Fibroblast of skin of scalp (primary cell): ENCODE measurements at regions not wholly inside any gene's neighbourhood (a gene's known extent, or its start where the extent isn't known, plus 50 kb on each side); places are given as distances from the start of the nearest gene placed in this dataset.
"Not testable (repeated sequence)": the region's sequence is repeated elsewhere in the genome, so short reads cannot be mapped to it uniquely, and the experiment has no call there.

Experiments
- DNase-seq: peaks from one replicate; pipeline ENCODE4 v3.0.0-alpha.2; 2013

- DNase-seq, result no peak
Measured at GRCh38 chr19:20388706-20389225, 176.8 kb downstream of the ZNF737 start.

GRCh38 chr19:20385061-20385460 lies 180.5 kb downstream of the ZNF737 start:
- DNase-seq, result no peak

GRCh38 chr19:20371911-20372310 lies 193.7 kb downstream of the ZNF737 start:
- DNase-seq, result no peak

- not testable (repeated sequence) for DNase-seq
Measured at GRCh38 chr19:20371304-20371703, 194.3 kb downstream of the ZNF737 start.

GRCh38 chr19:20367811-20368294 lies 197.7 kb downstream of the ZNF737 start:
- DNase-seq, result no peak

GRCh38 chr19:20365146-20365545 lies 198.1 kb downstream of the ZNF486 start:
- no peak for DNase-seq

- DNase-seq, result no peak
Measured at GRCh38 chr19:20359933-20360720, 193.1 kb downstream of the ZNF486 start.

GRCh38 chr19:20358841-20359465 lies 191.9 kb downstream of the ZNF486 start:
- not testable (repeated sequence) for DNase-seq

GRCh38 chr19:20357921-20358320 lies 190.9 kb downstream of the ZNF486 start:
- DNase-seq, result no peak

GRCh38 chr19:20351244-20351643 lies 184.2 kb downstream of the ZNF486 start:
- DNase-seq, result no peak

GRCh38 chr19:20349206-20349605 lies 182.2 kb downstream of the ZNF486 start:
- no peak for DNase-seq

GRCh38 chr19:20339444-20339843 lies 172.4 kb downstream of the ZNF486 start:
- DNase-seq, result no peak

GRCh38 chr19:20334760-20335159 lies 167.7 kb downstream of the ZNF486 start:
- DNase-seq, result no peak

- DNase-seq, result no peak
Measured at GRCh38 chr19:20333508-20333907, 166.5 kb downstream of the ZNF486 start.

- no peak for DNase-seq
Measured at GRCh38 chr19:20325151-20325550, 158.1 kb downstream of the ZNF486 start.

GRCh38 chr19:20321139-20321763 lies 154.2 kb downstream of the ZNF486 start:
- no peak for DNase-seq

- DNase-seq, result no peak
Measured at GRCh38 chr19:20320191-20320590, 153.2 kb downstream of the ZNF486 start.

GRCh38 chr19:20318616-20319015 lies 151.6 kb downstream of the ZNF486 start:
- DNase-seq, result no peak

- DNase-seq, result no peak
Measured at GRCh38 chr19:20315543-20315942, 148.5 kb downstream of the ZNF486 start.

GRCh38 chr19:20313894-20314293 lies 146.9 kb downstream of the ZNF486 start:
- DNase-seq, result no peak

- DNase-seq, result no peak
Measured at GRCh38 chr19:20307127-20307526, 140.1 kb downstream of the ZNF486 start.

- DNase-seq, result not testable (repeated sequence)
Measured at GRCh38 chr19:20296314-20296713, 129.3 kb downstream of the ZNF486 start.

GRCh38 chr19:20294181-20294580 lies 127.2 kb downstream of the ZNF486 start:
- no peak for DNase-seq
